ENCODE measurements at regions not wholly inside any gene's neighbourhood (a gene's known extent, or its start where the extent isn't known, plus 50 kb on each side); places are given as distances from the start of the nearest gene placed in this dataset.

GRCh38 chr2:128380061-128380889 is 61.6 kb upstream of the HS6ST1 start:
- no peak for DNase-seq (ENCODE audit: low spot score)

- peak; percentile 31 for DNase-seq (ENCODE audit: low spot score)
These were observed 62.6 kb upstream of the HS6ST1 start for GRCh38 chr2:128380961-128381938.

GRCh38 chr2:128384446-128384845 is 65.8 kb upstream of the HS6ST1 start:
- no peak for DNase-seq (ENCODE audit: low spot score)

- peak; percentile 28 for DNase-seq (ENCODE audit: low spot score)
These were observed 66.3 kb upstream of the HS6ST1 start for GRCh38 chr2:128384956-128385355.

- DNase-seq (ENCODE audit: low spot score): no peak
These were observed 66.7 kb upstream of the HS6ST1 start for GRCh38 chr2:128385365-128385764.

GRCh38 chr2:128386066-128386465 is 67.4 kb upstream of the HS6ST1 start:
- no peak for DNase-seq (ENCODE audit: low spot score)

- no peak for DNase-seq (ENCODE audit: low spot score)
These were observed 69.9 kb upstream of the HS6ST1 start for GRCh38 chr2:128388499-128388941.

GRCh38 chr2:128389388-128390086 is 70.9 kb upstream of the HS6ST1 start:
- no peak for DNase-seq (ENCODE audit: low spot score)

GRCh38 chr2:128390256-128390990 is 71.8 kb upstream of the HS6ST1 start:
- no peak for DNase-seq (ENCODE audit: low spot score)

GRCh38 chr2:128390991-128391630 is 72.4 kb upstream of the HS6ST1 start:
- DNase-seq (ENCODE audit: low spot score): no peak

- DNase-seq (ENCODE audit: low spot score): no peak
These were observed 73.0 kb upstream of the HS6ST1 start for GRCh38 chr2:128391679-128392078.

- DNase-seq (ENCODE audit: low spot score): no peak
These were observed 73.5 kb upstream of the HS6ST1 start for GRCh38 chr2:128392207-128392606.

GRCh38 chr2:128394007-128394730 is 75.5 kb upstream of the HS6ST1 start:
- no peak for DNase-seq (ENCODE audit: low spot score)

- DNase-seq (ENCODE audit: low spot score): no peak
These were observed 76.5 kb upstream of the HS6ST1 start for GRCh38 chr2:128395196-128395595.

GRCh38 chr2:128395640-128396499 is 77.2 kb upstream of the HS6ST1 start:
- DNase-seq (ENCODE audit: low spot score): no peak

GRCh38 chr2:128396500-128396891 is 77.8 kb upstream of the HS6ST1 start:
- peak; percentile 89 for DNase-seq (ENCODE audit: low spot score)

GRCh38 chr2:128396946-128397345 is 78.3 kb upstream of the HS6ST1 start:
- DNase-seq (ENCODE audit: low spot score): no peak

- DNase-seq (ENCODE audit: low spot score): no peak
These were observed 80.6 kb upstream of the HS6ST1 start for GRCh38 chr2:128399256-128399655.
